RWPE2 (cell line): ENCODE measurements at regions not wholly inside any gene's neighbourhood (a gene's known extent, or its start where the extent isn't known, plus 50 kb on each side); places are given as distances from the start of the nearest gene placed in this dataset.
"Not testable (repeated sequence)": the region's sequence is repeated elsewhere in the genome, so short reads cannot be mapped to it uniquely, and the experiment has no call there.

Experiments used
- ATAC-seq: fragments of 200-7000 bp; cut with Tn5 transposase; 3 replicates; pipeline ENCODE4 v1.9.1; 2021; ENCODE audit warnings: low read depth
- DNase-seq: peaks from one replicate; pipeline ENCODE4 v3.0.0-alpha.2; 2020; ENCODE audit warnings: low spot score
- H3K27ac ChIP-seq: fragments of 450-650 bp; 2 replicates; pipeline ENCODE4 v1.5.1; 2017; ENCODE audit warnings: mild to moderate bottlenecking; ENCODE audit not compliant: poor library complexity, severe bottlenecking
- H3K27me3 ChIP-seq: fragments of 250-450 bp; sonication (Bioruptor Pico); 2 replicates; pipeline ENCODE4 v1.5.1; 2021; ENCODE audit warnings: mild to moderate bottlenecking, moderate library complexity; ENCODE audit not compliant: insufficient read depth, poor library complexity, severe bottlenecking
- H3K36me3 ChIP-seq: fragments of 250-450 bp; sonication (Bioruptor Pico); 2 replicates; pipeline ENCODE4 v1.5.1; 2020; ENCODE audit warnings: low read depth, mild to moderate bottlenecking, moderate library complexity
- H3K4me1 ChIP-seq: fragments of 250-450 bp; sonication (Bioruptor Pico); 2 replicates; pipeline ENCODE4 v1.5.1; 2021; ENCODE audit warnings: mild to moderate bottlenecking, moderate library complexity; ENCODE audit not compliant: insufficient read depth, poor library complexity, severe bottlenecking
- H3K4me3 ChIP-seq: fragments of 250-450 bp; sonication (Bioruptor Pico); 2 replicates; pipeline ENCODE4 v1.5.1; 2021; ENCODE audit warnings: mild to moderate bottlenecking, moderate library complexity; ENCODE audit not compliant: severe bottlenecking
- H3K9me3 ChIP-seq: fragments of 250-450 bp; sonication (Bioruptor Pico); 2 replicates; pipeline ENCODE4 v1.5.1; 2021; ENCODE audit warnings: mild to moderate bottlenecking, moderate library complexity; ENCODE audit not compliant: severe bottlenecking
- CTCF ChIP-seq: fragments of 450-650 bp; IDR thresholded peaks from one replicate; pipeline ENCODE4 v1.5.1; 2017; ENCODE audit warnings: mild to moderate bottlenecking, moderate library complexity; ENCODE audit not compliant: poor library complexity, severe bottlenecking

- DNase-seq = no peak
- Histone ChIP-seq H3K9me3 (no peaks in the 10 kb centered on the region), H3K36me3 (no peaks in the 10 kb centered on the region), H3K27ac (no peak overlapping the region), H3K4me3 (no peak overlapping the region), H3K4me1 (no peaks in the 10 kb centered on the region), H3K27me3 (no peaks in the 10 kb centered on the region)
- no peak for TF ChIP-seq CTCF
- ATAC-seq = peak; percentile 56; the same call in 1 of the 3 replicates
Measured at GRCh38 chr6:96704713-96705112, 132.6 kb downstream of the GPR63 start.

- DNase-seq (no peak), ATAC-seq (no peak)
- Histone ChIP-seq H3K4me3 (no peak overlapping the region), H3K4me1 (no peaks in the 10 kb centered on the region), H3K36me3 (no peaks in the 10 kb centered on the region), H3K27ac (no peak overlapping the region), H3K9me3 (no peaks in the 10 kb centered on the region), H3K27me3 (no peaks in the 10 kb centered on the region)
- no peak for TF ChIP-seq CTCF
Measured at GRCh38 chr6:96702626-96703025, 134.7 kb downstream of the GPR63 start.

- Histone ChIP-seq H3K27me3 (no peaks in the 10 kb centered on the region), H3K36me3 (no peaks in the 10 kb centered on the region), H3K4me3 (no peak overlapping the region), H3K27ac (no peak overlapping the region), H3K4me1 (no peaks in the 10 kb centered on the region), H3K9me3 (no peaks in the 10 kb centered on the region)
- no peak for TF ChIP-seq CTCF
- DNase-seq (no peak), ATAC-seq (no peak)
Measured at GRCh38 chr6:96700915-96701314, 136.4 kb downstream of the GPR63 start.

- not testable (repeated sequence) for H3K4me3 ChIP-seq, DNase-seq, ATAC-seq
Measured at GRCh38 chr6:96694429-96694828, 131.5 kb downstream of the FHL5 start.

GRCh38 chr6:96687121-96687520 is 124.2 kb downstream of the FHL5 start:
- H3K36me3 ChIP-seq = no peaks in the 10 kb centered on the region
- no peaks in the 10 kb centered on the region for H3K27me3 ChIP-seq
- H3K4me1 ChIP-seq = no peaks in the 10 kb centered on the region
- no peak for TF ChIP-seq CTCF
- ATAC-seq = no peak
- no peak overlapping the region for H3K27ac ChIP-seq
- no peaks in the 10 kb centered on the region for H3K9me3 ChIP-seq
- no peak for DNase-seq
- H3K4me3 ChIP-seq = no peak overlapping the region

More at GRCh38 chr6:96694429-96694828, 131.5 kb downstream of the FHL5 start:
- H3K27me3 ChIP-seq, H3K4me1 ChIP-seq, H3K9me3 ChIP-seq, H3K27ac ChIP-seq, H3K36me3 ChIP-seq: not testable (repeated sequence)
